HEK293 (cell line): ENCODE measurements at regions not wholly inside any gene's neighbourhood (a gene's known extent, or its start where the extent isn't known, plus 50 kb on each side); places are given as distances from the start of the nearest gene placed in this dataset.

Experiments used
- CTCF ChIA-PET: fragments of 350-600 bp; formaldehyde crosslinking; extraction: SDS; loops from one replicate; lab custom pipeline; 2021; ENCODE audit warnings: antibody characterized with exemption; lab: Yijun Ruan, JAX
- POLR2A ChIA-PET: fragments of 300-600 bp; formaldehyde crosslinking; extraction: SDS; loops from one replicate; lab custom pipeline; 2020; ENCODE audit warnings: antibody characterized with exemption, inconsistent platforms; lab: Yijun Ruan, JAX
- H3K27ac ChIP-seq: fragments of 200-500 bp; sonication (Bioruptor generic); 2 replicates; pipeline ENCODE4 v1.5.1; 2014; ENCODE audit warnings: low read depth, low read length, control low read depth, inconsistent platforms; ENCODE audit errors: extremely low read depth
- H3K36me3 ChIP-seq, 2 experiments: fragments of 200-500 bp in 1 of 2; sonication (Bioruptor generic) in 1 of 2; 1 replicate in 1 of 2; 2 replicates in 1 of 2; pipeline ENCODE4 v1.5.1; 2014 to 2017; ENCODE audit warnings: inconsistent platforms in 2 of 2, low read length in 2 of 2; ENCODE audit not compliant: control insufficient read depth in 2 of 2, insufficient read depth in 1 of 2
- H3K4me1 ChIP-seq: fragments of 200-500 bp; sonication (Bioruptor generic); 2 replicates; pipeline ENCODE4 v1.5.1; 2014; ENCODE audit warnings: mild to moderate bottlenecking, low read length, inconsistent platforms; ENCODE audit not compliant: control insufficient read depth, insufficient read depth
- H3K4me3 ChIP-seq: 2 replicates; pipeline ENCODE4 v1.5.1; 2011; ENCODE audit warnings: low read depth, mild to moderate bottlenecking, control low read depth, low read length, moderate library complexity
- H3K9me3 ChIP-seq: fragments of 200-500 bp; sonication (Bioruptor generic); 2 replicates; pipeline ENCODE4 v1.5.1; 2014; ENCODE audit warnings: low read depth, low read length, inconsistent platforms; ENCODE audit not compliant: control insufficient read depth, insufficient read depth
- BCL6B ChIP-seq: fragments of 450-650 bp; formaldehyde crosslinking; IDR thresholded peaks from 2 replicates; pipeline ENCODE4 v1.5.1; 2017; ENCODE audit warnings: missing biosample characterization, missing genetic modification characterization
- FEZF1 ChIP-seq: fragments of 450-650 bp; formaldehyde crosslinking; IDR thresholded peaks from 2 replicates; pipeline ENCODE4 v1.5.1; 2016; ENCODE audit warnings: missing biosample characterization, missing genetic modification characterization
- GLI4 ChIP-seq: fragments of 450-650 bp; formaldehyde crosslinking; IDR thresholded peaks from 2 replicates; pipeline ENCODE4 v1.5.1; 2016; ENCODE audit warnings: missing biosample characterization, missing genetic modification characterization
- MYNN ChIP-seq: fragments of 450-650 bp; formaldehyde crosslinking; IDR thresholded peaks from 2 replicates; pipeline ENCODE4 v1.5.1; 2016; ENCODE audit warnings: missing biosample characterization, missing genetic modification characterization, borderline replicate concordance
- REPIN1 ChIP-seq: fragments of 450-650 bp; formaldehyde crosslinking; IDR thresholded peaks from 2 replicates; pipeline ENCODE4 v1.5.1; 2017; ENCODE audit warnings: missing biosample characterization, missing genetic modification characterization, low read depth
- SCRT1 ChIP-seq: fragments of 450-650 bp; formaldehyde crosslinking; IDR thresholded peaks from 2 replicates; pipeline ENCODE4 v1.5.1; 2016; ENCODE audit warnings: missing biosample characterization, missing genetic modification characterization, borderline replicate concordance
- TRIM28 ChIP-seq: IDR thresholded peaks from 2 replicates; pipeline ENCODE4 v1.6.1; 2011; ENCODE audit warnings: low read length, control low read depth, borderline replicate concordance
- ZBTB17 ChIP-seq: fragments of 450-650 bp; formaldehyde crosslinking; IDR thresholded peaks from 2 replicates; pipeline ENCODE4 v1.5.1; 2016; ENCODE audit warnings: missing biosample characterization, missing genetic modification characterization
- ZFP41 ChIP-seq: fragments of 450-650 bp; formaldehyde crosslinking; IDR thresholded peaks from 2 replicates; pipeline ENCODE4 v1.5.1; 2016; ENCODE audit warnings: missing biosample characterization, missing genetic modification characterization, borderline replicate concordance
- ZNF10 ChIP-seq: fragments of 450-650 bp; formaldehyde crosslinking; IDR thresholded peaks from 2 replicates; pipeline ENCODE4 v1.5.1; 2017; ENCODE audit warnings: missing biosample characterization, missing genetic modification characterization
- ZNF140 ChIP-seq: fragments of 450-650 bp; formaldehyde crosslinking; IDR thresholded peaks from 2 replicates; pipeline ENCODE4 v1.5.1; 2016; ENCODE audit warnings: missing biosample characterization, missing genetic modification characterization
- ZNF169 ChIP-seq: fragments of 450-650 bp; formaldehyde crosslinking; IDR thresholded peaks from 2 replicates; pipeline ENCODE4 v1.5.1; 2016; ENCODE audit warnings: missing biosample characterization, missing genetic modification characterization
- ZNF175 ChIP-seq: fragments of 450-650 bp; formaldehyde crosslinking; IDR thresholded peaks from 2 replicates; pipeline ENCODE4 v1.5.1; 2016; ENCODE audit warnings: missing biosample characterization, missing genetic modification characterization
- ZNF239 ChIP-seq: fragments of 450-650 bp; formaldehyde crosslinking; IDR thresholded peaks from 2 replicates; pipeline ENCODE4 v1.5.1; 2016; ENCODE audit warnings: missing biosample characterization, missing genetic modification characterization
- ZNF311 ChIP-seq: fragments of 450-650 bp; formaldehyde crosslinking; IDR thresholded peaks from 2 replicates; pipeline ENCODE4 v1.5.1; 2017; ENCODE audit warnings: missing biosample characterization, missing genetic modification characterization, borderline replicate concordance
- ZNF366 ChIP-seq: fragments of 450-650 bp; formaldehyde crosslinking; conservative IDR thresholded peaks from 2 replicates; pipeline ENCODE4 v1.5.1; 2016; ENCODE audit warnings: missing biosample characterization, missing genetic modification characterization
- ZNF37A ChIP-seq: fragments of 450-650 bp; IDR thresholded peaks from 2 replicates; pipeline ENCODE4 v1.5.1; 2018; ENCODE audit warnings: missing biosample characterization, missing genetic modification characterization
- ZNF513 ChIP-seq: fragments of 450-650 bp; IDR thresholded peaks from 2 replicates; pipeline ENCODE4 v1.5.1; 2018; ENCODE audit warnings: missing biosample characterization, missing genetic modification characterization
- ZNF658 ChIP-seq: fragments of 450-650 bp; formaldehyde crosslinking; IDR thresholded peaks from 2 replicates; pipeline ENCODE4; 2016; ENCODE audit warnings: missing biosample characterization, missing genetic modification characterization
- ZNF664 ChIP-seq: fragments of 450-650 bp; formaldehyde crosslinking; IDR thresholded peaks from 2 replicates; pipeline ENCODE4 v1.5.1; 2016; ENCODE audit warnings: missing biosample characterization, missing genetic modification characterization
- ZNF791 ChIP-seq: fragments of 450-650 bp; formaldehyde crosslinking; IDR thresholded peaks from 2 replicates; pipeline ENCODE4 v1.5.1; 2016; ENCODE audit warnings: missing biosample characterization, missing genetic modification characterization
- ZXDB ChIP-seq: fragments of 450-650 bp; formaldehyde crosslinking; IDR thresholded peaks from 2 replicates; pipeline ENCODE4 v1.5.1; 2016; ENCODE audit warnings: missing biosample characterization, missing genetic modification characterization
- TF ChIP-seq, protein P1 (sequence below): fragments of 450-650 bp; formaldehyde crosslinking; IDR thresholded peaks from 2 replicates; pipeline ENCODE4 v1.5.1; 2016; ENCODE audit warnings: missing biosample characterization, missing genetic modification characterization
- TF ChIP-seq, protein P2 (sequence below): fragments of 450-650 bp; formaldehyde crosslinking; conservative IDR thresholded peaks from 2 replicates; pipeline ENCODE4 v1.5.1; 2016; ENCODE audit warnings: low read depth, missing biosample characterization, missing genetic modification characterization
- TF ChIP-seq, protein P3 (sequence below): fragments of 450-650 bp; formaldehyde crosslinking; IDR thresholded peaks from 2 replicates; pipeline ENCODE4 v1.5.1; 2016; ENCODE audit warnings: missing biosample characterization, missing genetic modification characterization

GRCh38 chr1:8219530-8219929 is 98.4 kb upstream of the SLC45A1 start:
- H3K4me1 ChIP-seq: no peaks in the 10 kb centered on the region
- H3K4me3 ChIP-seq: no peak overlapping the region
- POLR2A ChIA-PET: no interaction called here
- TF ChIP-seq REPIN1 (no peak), ZNF37A (no peak), ZNF10 (tag by site-specific recombination) (no peak), ZNF513 (tag by site-specific recombination) (no peak), ZFP41 (tag by site-specific recombination) (no peak), ZNF175 (tag by site-specific recombination) (no peak), FEZF1 (tag by site-specific recombination) (no peak), BCL6B (tag by site-specific recombination) (no peak), GLI4 (tag by site-specific recombination) (no peak), MYNN (tag by site-specific recombination) (no peak), ZNF140 (no peak), ZNF791 (tag by site-specific recombination) (no peak), ZNF664 (no peak), SCRT1 (tag by site-specific recombination) (no peak), ZXDB (no peak)
- TF ChIP-seq, protein P1, sequence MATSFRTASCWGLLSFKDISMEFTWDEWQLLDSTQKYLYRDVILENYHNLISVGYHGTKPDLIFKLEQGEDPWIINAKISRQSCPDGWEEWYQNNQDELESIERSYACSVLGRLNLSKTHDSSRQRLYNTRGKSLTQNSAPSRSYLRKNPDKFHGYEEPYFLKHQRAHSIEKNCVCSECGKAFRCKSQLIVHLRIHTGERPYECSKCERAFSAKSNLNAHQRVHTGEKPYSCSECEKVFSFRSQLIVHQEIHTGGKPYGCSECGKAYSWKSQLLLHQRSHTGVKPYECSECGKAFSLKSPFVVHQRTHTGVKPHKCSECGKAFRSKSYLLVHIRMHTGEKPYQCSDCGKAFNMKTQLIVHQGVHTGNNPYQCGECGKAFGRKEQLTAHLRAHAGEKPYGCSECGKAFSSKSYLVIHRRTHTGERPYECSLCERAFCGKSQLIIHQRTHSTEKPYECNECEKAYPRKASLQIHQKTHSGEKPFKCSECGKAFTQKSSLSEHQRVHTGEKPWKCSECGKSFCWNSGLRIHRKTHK (tag by site-specific recombination): no peak
- TF ChIP-seq, all 188 proteins: peak for 0
- CTCF ChIA-PET: no interaction called here
- no peaks in the 10 kb centered on the region for H3K36me3 ChIP-seq
- no peak overlapping the region for H3K27ac ChIP-seq
- H3K9me3 ChIP-seq: no peaks in the 10 kb centered on the region

GRCh38 chr1:8218351-8219092 is 99.4 kb upstream of the SLC45A1 start:
- no peaks in the 10 kb centered on the region for H3K36me3 ChIP-seq
- ChIA-PET CTCF (no interaction called here), POLR2A (no interaction called here)
- H3K27ac ChIP-seq: no peak overlapping the region
- H3K4me3 ChIP-seq: no peak overlapping the region
- H3K9me3 ChIP-seq: no peaks in the 10 kb centered on the region
- no peaks in the 10 kb centered on the region for H3K4me1 ChIP-seq
- TF ChIP-seq ZBTB17 (tag by site-specific recombination) (no peak), ZNF239 (tag by site-specific recombination) (no peak), TRIM28 (no peak), ZNF169 (tag by site-specific recombination) (no peak), ZNF658 (no peak), ZNF311 (tag by site-specific recombination) (no peak), ZNF366 (tag by site-specific recombination) (no peak)
- TF ChIP-seq, protein P2, sequence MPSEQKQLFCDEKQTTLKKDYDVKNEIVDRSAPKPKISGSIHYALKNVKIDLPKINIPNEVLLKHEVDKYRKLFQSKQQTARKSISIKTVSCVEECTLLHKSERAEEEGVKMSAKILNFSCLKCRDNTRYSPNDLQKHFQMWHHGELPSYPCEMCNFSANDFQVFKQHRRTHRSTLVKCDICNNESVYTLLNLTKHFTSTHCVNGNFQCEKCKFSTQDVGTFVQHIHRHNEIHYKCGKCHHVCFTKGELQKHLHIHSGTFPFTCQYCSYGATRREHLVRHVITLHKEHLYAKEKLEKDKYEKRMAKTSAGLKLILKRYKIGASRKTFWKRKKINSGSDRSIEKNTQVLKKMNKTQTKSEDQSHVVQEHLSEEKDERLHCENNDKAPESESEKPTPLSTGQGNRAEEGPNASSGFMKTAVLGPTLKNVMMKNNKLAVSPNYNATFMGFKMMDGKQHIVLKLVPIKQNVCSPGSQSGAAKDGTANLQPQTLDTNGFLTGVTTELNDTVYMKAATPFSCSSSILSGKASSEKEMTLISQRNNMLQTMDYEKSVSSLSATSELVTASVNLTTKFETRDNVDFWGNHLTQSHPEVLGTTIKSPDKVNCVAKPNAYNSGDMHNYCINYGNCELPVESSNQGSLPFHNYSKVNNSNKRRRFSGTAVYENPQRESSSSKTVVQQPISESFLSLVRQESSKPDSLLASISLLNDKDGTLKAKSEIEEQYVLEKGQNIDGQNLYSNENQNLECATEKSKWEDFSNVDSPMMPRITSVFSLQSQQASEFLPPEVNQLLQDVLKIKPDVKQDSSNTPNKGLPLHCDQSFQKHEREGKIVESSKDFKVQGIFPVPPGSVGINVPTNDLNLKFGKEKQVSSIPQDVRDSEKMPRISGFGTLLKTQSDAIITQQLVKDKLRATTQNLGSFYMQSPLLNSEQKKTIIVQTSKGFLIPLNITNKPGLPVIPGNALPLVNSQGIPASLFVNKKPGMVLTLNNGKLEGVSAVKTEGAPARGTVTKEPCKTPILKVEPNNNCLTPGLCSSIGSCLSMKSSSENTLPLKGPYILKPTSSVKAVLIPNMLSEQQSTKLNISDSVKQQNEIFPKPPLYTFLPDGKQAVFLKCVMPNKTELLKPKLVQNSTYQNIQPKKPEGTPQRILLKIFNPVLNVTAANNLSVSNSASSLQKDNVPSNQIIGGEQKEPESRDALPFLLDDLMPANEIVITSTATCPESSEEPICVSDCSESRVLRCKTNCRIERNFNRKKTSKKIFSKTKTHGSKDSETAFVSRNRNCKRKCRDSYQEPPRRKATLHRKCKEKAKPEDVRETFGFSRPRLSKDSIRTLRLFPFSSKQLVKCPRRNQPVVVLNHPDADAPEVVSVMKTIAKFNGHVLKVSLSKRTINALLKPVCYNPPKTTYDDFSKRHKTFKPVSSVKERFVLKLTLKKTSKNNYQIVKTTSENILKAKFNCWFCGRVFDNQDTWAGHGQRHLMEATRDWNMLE (tag by site-specific recombination): no peak
- TF ChIP-seq, protein P3, sequence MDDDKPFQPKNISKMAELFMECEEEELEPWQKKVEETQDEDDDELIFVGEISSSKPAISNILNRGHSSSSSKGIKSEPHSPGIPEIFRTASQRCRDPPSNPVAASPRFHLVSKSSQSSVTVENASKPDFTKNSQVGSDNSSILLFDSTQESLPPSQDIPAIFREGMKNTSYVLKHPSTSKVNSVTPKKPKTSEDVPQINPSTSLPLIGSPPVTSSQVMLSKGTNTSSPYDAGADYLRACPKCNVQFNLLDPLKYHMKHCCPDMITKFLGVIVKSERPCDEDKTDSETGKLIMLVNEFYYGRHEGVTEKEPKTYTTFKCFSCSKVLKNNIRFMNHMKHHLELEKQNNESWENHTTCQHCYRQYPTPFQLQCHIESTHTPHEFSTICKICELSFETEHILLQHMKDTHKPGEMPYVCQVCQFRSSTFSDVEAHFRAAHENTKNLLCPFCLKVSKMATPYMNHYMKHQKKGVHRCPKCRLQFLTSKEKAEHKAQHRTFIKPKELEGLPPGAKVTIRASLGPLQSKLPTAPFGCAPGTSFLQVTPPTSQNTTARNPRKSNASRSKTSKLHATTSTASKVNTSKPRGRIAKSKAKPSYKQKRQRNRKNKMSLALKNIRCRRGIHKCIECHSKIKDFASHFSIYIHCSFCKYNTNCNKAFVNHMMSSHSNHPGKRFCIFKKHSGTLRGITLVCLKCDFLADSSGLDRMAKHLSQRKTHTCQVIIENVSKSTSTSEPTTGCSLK: no peak
